ENCODE measurements at regions not wholly inside any gene's neighbourhood (a gene's known extent, or its start where the extent isn't known, plus 50 kb on each side); places are given as distances from the start of the nearest gene placed in this dataset.
"Not testable (repeated sequence)": the region's sequence is repeated elsewhere in the genome, so short reads cannot be mapped to it uniquely, and the experiment has no call there.

- ChIA-PET POLR2A (no interaction called here), CTCF (interaction anchor here (0.7 kb wide), 1 partner anchor 421 kb away, joined by 3 read pairs; no protein-coding TSS in a partner anchor)
- Mint-ChIP-seq H3K4me3 (no peak overlapping the region), H3K4me1 (ENCODE audit: low read depth) (peaks cover 2% of the 10 kb centered on the region), H3K36me3 (ENCODE audit: low read depth) (no peaks in the 10 kb centered on the region), H3K9me3 (ENCODE audit: insufficient read depth) (no peaks in the 10 kb centered on the region), H3K27ac (no peak overlapping the region), H3K27me3 (ENCODE audit: low read depth) (no peaks in the 10 kb centered on the region)
- ATAC-seq = no peak
- no peak for DNase-seq
These were observed 302.8 kb downstream of the FOXO1 start for GRCh38 chr13:40363653-40364052.

- no peaks in the 10 kb centered on the region for H3K27me3 Mint-ChIP-seq (ENCODE audit: low read depth)
- H3K4me3 Mint-ChIP-seq = no peak overlapping the region
- ChIA-PET POLR2A (no interaction called here), CTCF (interaction anchor here (0.7 kb wide), 1 partner anchor 13 kb away, joined by 3 read pairs; no protein-coding TSS in a partner anchor)
- H3K9me3 Mint-ChIP-seq (ENCODE audit: insufficient read depth) = no peaks in the 10 kb centered on the region
- H3K27ac Mint-ChIP-seq = no peak overlapping the region
- peaks cover 18% of the 10 kb centered on the region for H3K4me1 Mint-ChIP-seq (ENCODE audit: low read depth)
- DNase-seq (no peak), ATAC-seq (no peak)
- H3K36me3 Mint-ChIP-seq (ENCODE audit: low read depth) = peaks cover 2% of the 10 kb centered on the region
These were observed 300.3 kb downstream of the FOXO1 start for GRCh38 chr13:40366119-40366518.

- Mint-ChIP-seq H3K9me3 (ENCODE audit: insufficient read depth) (peaks cover 5% of the 10 kb centered on the region), H3K4me3 (no peak overlapping the region), H3K27ac (no peak overlapping the region), H3K36me3 (ENCODE audit: low read depth) (peaks cover 8% of the 10 kb centered on the region), H3K4me1 (ENCODE audit: low read depth) (peaks cover 30% of the 10 kb centered on the region), H3K27me3 (ENCODE audit: low read depth) (no peaks in the 10 kb centered on the region)
- ATAC-seq (no peak), DNase-seq (no peak)
- CTCF ChIA-PET = interaction anchor here (0.7 kb wide), 1 partner anchor 245 kb away, joined by 3 read pairs; no protein-coding TSS in a partner anchor
- POLR2A ChIA-PET = no interaction called here
These were observed 298.1 kb downstream of the FOXO1 start for GRCh38 chr13:40368127-40368891.

GRCh38 chr13:40370661-40371060, 295.8 kb downstream of the FOXO1 start:
- ChIA-PET POLR2A (interaction anchor here (0.7 to 1.0 kb wide), 2 partner anchors 18 to 19 kb away, joined by 3 to 5 read pairs; no protein-coding TSS in a partner anchor), CTCF (interaction anchor here (1.0 to 1.1 kb wide), 2 partner anchors 19 to 301 kb away, joined by 3 read pairs; no protein-coding TSS in a partner anchor)
- Mint-ChIP-seq H3K27ac (peak overlapping the region; percentile 10), H3K4me3 (peak overlapping the region; percentile 1), H3K4me1 (ENCODE audit: low read depth) (peaks cover 42% of the 10 kb centered on the region), H3K27me3 (ENCODE audit: low read depth) (no peaks in the 10 kb centered on the region), H3K9me3 (ENCODE audit: insufficient read depth) (peaks cover 11% of the 10 kb centered on the region), H3K36me3 (ENCODE audit: low read depth) (peaks cover 17% of the 10 kb centered on the region)
- ATAC-seq = no peak
- no peak for DNase-seq

- CTCF ChIA-PET = interaction anchor here (1.0 to 1.1 kb wide), 2 partner anchors 18 to 302 kb away, joined by 3 read pairs; no protein-coding TSS in a partner anchor
- Mint-ChIP-seq H3K27me3 (ENCODE audit: low read depth) (no peaks in the 10 kb centered on the region), H3K36me3 (ENCODE audit: low read depth) (peaks cover 17% of the 10 kb centered on the region), H3K4me1 (ENCODE audit: low read depth) (peaks cover 42% of the 10 kb centered on the region), H3K9me3 (ENCODE audit: insufficient read depth) (peaks cover 11% of the 10 kb centered on the region), H3K4me3 (peak overlapping the region; percentile 1), H3K27ac (peak overlapping the region; percentile 51)
- no peak for DNase-seq
- POLR2A ChIA-PET = interaction anchor here (1.0 kb wide), 1 partner anchor 18 kb away, joined by 5 read pairs; no protein-coding TSS in a partner anchor
- ATAC-seq = no peak
These were observed 294.8 kb downstream of the FOXO1 start for GRCh38 chr13:40371531-40372125.

- Mint-ChIP-seq H3K36me3 (ENCODE audit: low read depth) (peaks cover 17% of the 10 kb centered on the region), H3K9me3 (ENCODE audit: insufficient read depth) (peaks cover 12% of the 10 kb centered on the region), H3K27ac (peak overlapping the region; percentile 67), H3K4me1 (ENCODE audit: low read depth) (peaks cover 46% of the 10 kb centered on the region)
- DNase-seq (peak; percentile 43), ATAC-seq (peak; percentile 20)
- CTCF ChIA-PET; H3K4me3 Mint-ChIP-seq; POLR2A ChIA-PET; H3K27me3 Mint-ChIP-seq (ENCODE audit: low read depth): not testable (repeated sequence)
These were observed 292.8 kb downstream of the FOXO1 start for GRCh38 chr13:40373608-40374007.

- peaks cover 38% of the 10 kb centered on the region for H3K4me1 Mint-ChIP-seq (ENCODE audit: low read depth)
- CTCF ChIA-PET = interaction anchor here (0.6 kb wide), 1 partner anchor 94 kb away, joined by 3 read pairs; no protein-coding TSS in a partner anchor
- H3K36me3 Mint-ChIP-seq (ENCODE audit: low read depth) = peaks cover 15% of the 10 kb centered on the region
These were observed 290.8 kb downstream of the FOXO1 start for GRCh38 chr13:40375489-40376171.

GRCh38 chr13:40376296-40376849, 290.1 kb downstream of the FOXO1 start:
- POLR2A ChIA-PET = interaction anchor here (3.8 kb wide), 1 partner anchor 12 kb away, joined by 15 read pairs; no protein-coding TSS in a partner anchor
- CTCF ChIA-PET = interaction anchor here (0.6 to 0.7 kb wide), 2 partner anchors 12 to 94 kb away, joined by 3 read pairs; no protein-coding TSS in a partner anchor

More at GRCh38 chr13:40375489-40376171, 290.8 kb downstream of the FOXO1 start:
- no peak overlapping the region for H3K4me3 Mint-ChIP-seq
- POLR2A ChIA-PET = interaction anchor here (0.7 to 3.8 kb wide), 2 partner anchors 10 to 13 kb away, joined by 3 to 15 read pairs; no protein-coding TSS in a partner anchor
- H3K9me3 Mint-ChIP-seq (ENCODE audit: insufficient read depth) = peaks cover 16% of the 10 kb centered on the region
- no peak overlapping the region for H3K27ac Mint-ChIP-seq
- no peak for ATAC-seq
- no peak for DNase-seq
- no peaks in the 10 kb centered on the region for H3K27me3 Mint-ChIP-seq (ENCODE audit: low read depth)

GRCh38 chr13:40376867-40377535, 289.4 kb downstream of the FOXO1 start:
- ChIA-PET POLR2A (interaction anchor here (3.8 kb wide), 1 partner anchor 12 kb away, joined by 15 read pairs; no protein-coding TSS in a partner anchor), CTCF (interaction anchor here (0.7 kb wide), 1 partner anchor 12 kb away, joined by 3 read pairs; no protein-coding TSS in a partner anchor)
- no peak overlapping the region for H3K4me3 Mint-ChIP-seq
- no peak for ATAC-seq
- peaks cover 28% of the 10 kb centered on the region for H3K4me1 Mint-ChIP-seq (ENCODE audit: low read depth)
- DNase-seq = no peak
- H3K27me3 Mint-ChIP-seq (ENCODE audit: low read depth) = no peaks in the 10 kb centered on the region
- peaks cover 16% of the 10 kb centered on the region for H3K9me3 Mint-ChIP-seq (ENCODE audit: insufficient read depth)
- H3K27ac Mint-ChIP-seq = no peak overlapping the region
- peaks cover 15% of the 10 kb centered on the region for H3K36me3 Mint-ChIP-seq (ENCODE audit: low read depth)

More at GRCh38 chr13:40376296-40376849, 290.1 kb downstream of the FOXO1 start:
- DNase-seq = no peak
- H3K4me1 Mint-ChIP-seq (ENCODE audit: low read depth) = peaks cover 31% of the 10 kb centered on the region
- no peak overlapping the region for H3K4me3 Mint-ChIP-seq
- H3K27me3 Mint-ChIP-seq (ENCODE audit: low read depth) = no peaks in the 10 kb centered on the region
- ATAC-seq = no peak
- peaks cover 15% of the 10 kb centered on the region for H3K36me3 Mint-ChIP-seq (ENCODE audit: low read depth)
- H3K9me3 Mint-ChIP-seq (ENCODE audit: insufficient read depth) = peaks cover 16% of the 10 kb centered on the region
- H3K27ac Mint-ChIP-seq = no peak overlapping the region

- H3K36me3 Mint-ChIP-seq (ENCODE audit: low read depth) = peaks cover 14% of the 10 kb centered on the region
- H3K9me3 Mint-ChIP-seq (ENCODE audit: insufficient read depth) = peaks cover 16% of the 10 kb centered on the region
- peaks cover 27% of the 10 kb centered on the region for H3K4me1 Mint-ChIP-seq (ENCODE audit: low read depth)
- ChIA-PET POLR2A (interaction anchor here (3.8 kb wide), 1 partner anchor 11 kb away, joined by 15 read pairs; no protein-coding TSS in a partner anchor), CTCF (no interaction called here)
- DNase-seq = no peak
- H3K27me3 Mint-ChIP-seq (ENCODE audit: low read depth) = no peaks in the 10 kb centered on the region
- no peak for ATAC-seq
- no peak overlapping the region for H3K4me3 Mint-ChIP-seq
- H3K27ac Mint-ChIP-seq = no peak overlapping the region
These were observed 288.7 kb downstream of the FOXO1 start for GRCh38 chr13:40377783-40378182.

- Mint-ChIP-seq H3K36me3 (ENCODE audit: low read depth) (peaks cover under 1% of the 10 kb centered on the region), H3K4me3 (no peak overlapping the region), H3K27ac (no peak overlapping the region), H3K9me3 (ENCODE audit: insufficient read depth) (peaks cover 6% of the 10 kb centered on the region), H3K27me3 (ENCODE audit: low read depth) (no peaks in the 10 kb centered on the region), H3K4me1 (ENCODE audit: low read depth) (peaks cover 19% of the 10 kb centered on the region)
- DNase-seq (no peak), ATAC-seq (no peak)
- ChIA-PET POLR2A (interaction anchor here (1.6 kb wide), 1 partner anchor 9 kb away, joined by 4 read pairs; no protein-coding TSS in a partner anchor), CTCF (no interaction called here)
These were observed 287.2 kb downstream of the FOXO1 start for GRCh38 chr13:40379196-40379595.
